ENCODE measurements at regions not wholly inside any gene's neighbourhood (a gene's known extent, or its start where the extent isn't known, plus 50 kb on each side); places are given as distances from the start of the nearest gene placed in this dataset.

DNA sequence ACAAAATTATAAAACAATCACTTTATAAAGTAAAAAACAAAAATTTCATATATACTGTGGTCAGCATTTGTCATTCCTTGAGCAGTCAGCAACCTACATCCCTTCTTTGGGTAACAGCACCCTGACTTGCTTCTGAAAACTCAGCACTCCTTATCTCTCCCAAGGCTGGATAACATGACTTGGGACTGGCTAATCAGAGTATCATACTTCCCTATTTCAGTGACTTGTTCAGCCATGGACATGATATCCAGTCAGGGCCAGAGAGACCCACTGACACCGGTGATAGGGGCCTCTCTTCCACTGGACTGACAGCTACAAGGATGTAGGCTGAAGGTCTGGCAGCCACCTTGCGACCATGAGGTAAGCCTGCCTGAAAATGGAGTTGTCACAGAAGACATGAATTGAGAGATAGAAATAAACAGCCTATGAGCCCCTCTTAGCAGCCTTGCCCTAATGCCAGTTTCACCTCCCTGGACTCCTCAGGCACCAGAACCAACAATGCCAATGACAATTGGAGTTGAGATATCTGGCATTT is 84.4 kb upstream of the NEBL start:
- no peak for DNase-seq (ENCODE audit: low spot score)

DNA sequence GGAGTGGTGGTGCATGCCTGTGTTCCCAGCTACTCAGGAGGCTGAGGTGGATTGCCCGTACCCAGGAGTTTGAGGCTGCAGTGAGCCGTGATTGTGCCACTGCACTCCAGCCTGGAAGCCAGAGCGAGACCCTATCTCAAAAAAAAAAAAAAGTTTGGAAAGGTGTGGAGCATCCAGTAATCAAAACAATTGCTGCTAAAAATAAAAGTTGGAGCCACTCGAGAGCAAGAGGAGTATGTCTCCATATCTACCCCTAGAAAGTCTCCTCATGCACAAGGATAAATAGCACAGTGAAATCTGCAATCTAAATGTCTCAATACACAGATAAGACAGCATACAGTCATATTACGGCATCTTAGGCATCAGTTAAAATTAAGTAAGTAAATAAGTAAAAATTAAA is 81.5 kb upstream of the NEBL start:
- DNase-seq (ENCODE audit: low spot score) = no peak

DNA sequence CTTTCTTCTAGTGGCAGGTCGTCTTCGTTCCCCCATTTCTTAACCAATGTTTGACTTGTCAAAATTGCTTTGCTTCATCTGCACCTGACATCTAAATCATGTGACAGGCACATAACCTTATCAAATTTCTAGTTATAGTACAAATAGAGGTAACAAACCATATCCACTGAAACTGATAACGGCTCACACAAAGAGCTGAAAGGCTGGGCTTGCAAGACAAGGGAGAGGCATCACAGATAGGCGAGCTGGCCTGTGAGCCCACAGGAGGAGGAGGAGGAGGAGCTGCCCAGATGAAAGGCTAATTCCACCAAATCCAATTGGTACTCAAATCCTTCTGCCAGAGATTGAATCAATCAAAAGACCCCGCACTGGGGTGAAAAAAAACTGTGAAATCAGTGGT is 80.2 kb upstream of the NEBL start:
- no peak for DNase-seq (ENCODE audit: low spot score)

DNA sequence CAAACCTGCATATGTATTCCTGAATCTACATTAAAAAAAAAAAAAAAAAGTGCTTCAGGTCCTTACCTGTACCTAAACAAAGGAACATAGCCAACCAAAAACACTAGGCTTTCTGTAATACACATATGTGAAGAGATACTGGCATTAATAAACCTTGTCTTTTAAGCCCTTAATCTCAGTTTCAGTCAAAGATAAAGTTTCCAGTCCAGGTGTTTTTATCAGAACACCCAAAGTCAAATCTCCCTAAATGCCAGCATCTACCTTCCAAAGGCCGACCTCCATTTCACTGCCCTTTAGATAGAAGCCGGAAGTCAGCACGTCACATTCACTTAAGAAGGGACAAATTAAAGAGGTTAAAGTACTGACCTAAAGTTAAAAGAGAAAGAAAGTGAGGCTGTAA is 79.8 kb upstream of the NEBL start:
- DNase-seq (ENCODE audit: low spot score) = no peak

DNA sequence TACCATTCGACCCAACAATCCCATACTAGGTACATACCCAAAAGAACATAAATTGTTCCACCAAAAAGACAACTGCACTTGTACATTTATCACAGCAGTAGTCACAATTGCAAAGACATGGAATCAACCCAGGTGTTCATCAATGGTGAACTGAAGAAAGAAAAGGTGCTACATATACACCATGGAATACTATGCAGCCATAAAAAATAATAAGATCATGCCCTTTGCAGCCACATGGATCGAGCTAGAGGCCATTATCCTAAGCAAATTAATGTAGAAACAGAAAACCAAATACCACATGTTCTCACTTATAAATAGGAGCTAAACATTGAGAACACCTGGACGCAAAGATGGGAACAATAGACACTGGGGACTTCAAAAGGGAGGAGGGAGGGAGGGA is 79.3 kb upstream of the NEBL start:
- no peak for DNase-seq (ENCODE audit: low spot score)

DNA sequence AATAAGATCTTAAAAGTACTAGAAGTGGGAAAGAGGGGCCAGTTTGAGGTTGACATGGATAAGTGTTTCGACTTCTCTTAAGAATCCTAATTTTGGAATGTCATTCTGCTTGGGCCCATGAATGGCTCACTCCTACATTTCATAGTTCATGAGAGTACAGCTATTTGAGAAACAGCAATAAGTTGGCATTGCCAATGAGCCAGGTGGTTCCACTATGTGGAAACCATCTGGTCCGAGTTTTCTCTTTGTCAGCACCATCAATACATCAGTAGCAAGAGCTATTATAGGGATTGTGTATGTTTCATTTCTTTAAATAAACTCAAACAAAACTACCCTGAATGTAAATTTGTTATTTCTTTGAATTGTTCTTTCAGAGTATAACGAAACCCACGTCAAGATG is 78.1 kb upstream of the NEBL start:
- no peak for DNase-seq (ENCODE audit: low spot score)

DNA sequence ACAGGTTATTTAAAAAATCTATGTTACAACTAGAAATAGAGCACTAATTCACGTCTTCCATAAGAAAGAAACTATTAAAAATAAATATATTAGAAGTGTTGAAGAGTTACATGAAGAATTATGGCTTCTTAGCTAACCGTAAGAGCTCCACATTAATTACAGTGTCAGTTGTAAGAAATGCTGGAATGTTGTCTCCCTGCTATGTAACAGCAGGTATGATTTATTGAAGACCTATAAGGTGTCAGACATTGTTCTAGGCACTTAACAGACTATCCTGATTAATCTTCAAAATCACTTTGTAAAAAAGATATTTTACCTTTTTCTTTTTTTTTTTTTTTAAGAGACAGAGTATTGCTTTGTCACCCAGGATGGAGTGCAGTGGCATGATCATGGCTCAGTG is 75.8 kb upstream of the NEBL start:
- DNase-seq (ENCODE audit: low spot score) = no peak

DNA sequence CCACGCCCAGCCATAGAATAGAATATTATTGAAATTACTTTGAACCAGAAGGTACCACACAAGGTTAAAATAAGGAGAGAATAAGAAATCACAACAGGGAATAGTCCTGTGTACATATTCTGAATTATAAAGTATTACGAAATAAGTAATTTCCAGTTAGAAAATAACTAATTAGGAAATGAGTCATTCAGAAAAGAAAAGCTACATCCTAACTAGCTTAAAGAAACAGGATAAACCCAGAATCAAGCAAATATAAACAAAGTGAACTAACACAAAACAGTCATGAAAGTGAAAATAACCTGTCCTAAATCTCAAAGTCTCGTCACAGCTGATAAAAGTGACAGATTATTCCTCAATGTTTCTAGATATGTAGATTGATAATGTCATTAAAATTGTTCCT is 74.8 kb upstream of the NEBL start:
- DNase-seq (ENCODE audit: low spot score) = no peak

DNA sequence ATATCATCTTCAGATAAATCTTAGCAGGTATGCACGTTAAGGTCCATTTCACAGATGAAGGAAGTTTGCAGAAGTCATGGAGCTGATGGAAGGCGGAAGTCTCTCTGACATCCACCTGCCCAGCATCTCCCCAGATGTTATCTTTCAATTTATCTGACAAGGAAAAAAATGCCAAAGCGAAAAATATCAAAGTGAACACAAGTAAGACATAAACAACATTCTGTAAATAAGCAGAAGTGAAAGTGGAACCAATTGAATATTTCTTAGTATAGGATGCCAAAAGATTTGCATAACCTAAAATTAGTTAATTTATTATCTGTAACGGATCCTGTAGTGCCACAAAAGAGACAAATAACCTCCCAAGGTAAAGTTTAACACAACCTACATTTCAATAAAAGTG is 73.6 kb upstream of the NEBL start:
- DNase-seq (ENCODE audit: low spot score) = no peak

DNA sequence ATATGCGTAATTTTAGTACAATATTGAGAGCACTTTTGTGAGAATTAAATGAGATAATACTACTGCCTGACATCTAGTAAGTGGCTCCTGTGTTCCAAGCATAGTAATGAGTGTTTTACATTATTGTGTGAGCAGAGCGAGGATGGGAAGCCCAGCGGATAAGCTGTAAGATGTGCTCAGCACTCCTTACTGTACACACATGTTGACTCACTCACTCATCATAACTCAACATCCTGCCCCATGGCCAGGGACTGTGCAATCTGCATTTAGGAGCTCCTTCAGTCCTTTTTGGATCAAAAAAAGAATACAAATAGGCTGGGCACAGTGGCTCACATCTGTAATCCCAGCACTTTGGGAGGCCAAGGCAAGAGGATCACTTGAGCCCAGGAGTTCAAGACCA is 72.9 kb upstream of the NEBL start:
- peak; percentile 60 for DNase-seq (ENCODE audit: low spot score)

DNA sequence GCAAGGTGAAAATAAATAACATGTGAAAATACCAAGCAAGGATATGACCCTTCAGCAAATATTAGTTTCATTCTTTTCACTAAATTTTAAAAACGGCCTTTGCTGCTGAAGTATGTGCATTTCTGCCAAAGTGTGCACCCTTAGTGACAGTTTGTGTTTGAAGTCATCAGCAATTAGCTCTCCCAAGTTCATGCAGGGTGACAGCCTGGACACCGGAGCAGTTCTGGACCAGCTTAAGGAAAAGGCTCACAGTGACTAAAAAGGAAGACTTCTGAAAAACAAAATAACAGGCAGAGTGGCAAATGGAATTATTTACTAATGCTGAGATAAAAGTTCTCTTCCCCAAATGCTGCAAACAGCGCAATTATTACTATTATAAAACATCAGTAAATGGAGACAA is 69.3 kb upstream of the NEBL start:
- no peak for DNase-seq (ENCODE audit: low spot score)

DNA sequence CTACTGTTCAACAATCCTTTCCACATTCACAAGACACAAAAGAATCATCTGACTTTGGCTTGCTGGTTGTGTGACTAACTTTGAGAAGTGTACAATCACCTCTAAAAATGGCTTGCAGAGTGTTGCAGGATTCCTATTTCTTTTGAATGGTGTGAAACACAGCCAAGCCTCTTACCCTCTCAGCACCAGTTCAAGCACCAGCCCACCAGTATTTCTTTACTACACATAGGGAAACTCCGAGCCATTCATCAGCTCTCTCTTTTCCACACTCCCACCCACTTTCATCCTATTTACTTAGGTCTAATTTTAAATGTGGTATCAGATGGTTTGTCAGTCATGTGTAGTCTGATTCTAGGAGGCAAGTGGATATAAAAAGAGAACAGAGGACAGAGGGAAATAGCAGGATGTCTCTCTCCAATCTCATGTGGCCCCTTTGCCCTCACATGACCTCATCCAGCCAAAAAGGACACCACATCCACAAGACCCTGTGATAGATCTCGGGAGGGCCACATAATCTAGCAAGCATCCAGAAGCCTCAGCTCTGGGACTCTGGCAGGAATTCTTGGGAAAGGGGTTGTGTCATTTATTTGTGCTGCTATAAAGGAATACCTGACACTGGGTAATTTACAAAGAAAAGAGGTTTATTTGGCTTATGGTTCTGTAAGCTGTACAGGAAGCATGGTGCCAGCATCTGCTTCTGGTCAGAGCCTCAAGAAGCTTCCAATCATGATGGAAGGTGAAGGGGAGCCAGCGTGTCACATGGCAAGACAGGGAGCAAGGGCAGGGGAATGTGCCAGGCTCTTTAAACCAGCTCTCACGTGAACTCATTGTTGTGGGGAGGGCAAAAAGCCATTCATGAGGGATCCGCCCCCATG is 66.8 kb upstream of the NEBL start:
- DNase-seq (ENCODE audit: low spot score) = no peak

DNA sequence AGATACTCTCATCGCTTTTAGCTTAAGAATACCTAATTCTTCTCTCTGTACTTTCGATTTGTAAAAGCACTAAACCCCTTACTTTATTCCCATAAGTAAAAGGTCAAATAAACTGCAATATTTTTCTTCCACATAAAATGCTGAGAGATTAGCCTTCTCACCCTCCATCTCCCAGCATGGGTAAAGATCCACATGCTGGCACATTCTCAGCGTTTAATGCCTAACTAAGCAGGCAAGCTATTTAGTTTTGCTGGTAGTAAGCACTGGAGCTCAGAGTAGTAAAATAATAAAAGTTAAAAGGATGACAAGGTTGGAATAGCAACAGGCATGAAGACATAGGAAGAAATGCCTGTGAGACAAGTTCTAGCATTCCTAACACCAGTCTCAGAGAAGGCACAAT is 65.9 kb upstream of the NEBL start:
- no peak for DNase-seq (ENCODE audit: low spot score)

DNA sequence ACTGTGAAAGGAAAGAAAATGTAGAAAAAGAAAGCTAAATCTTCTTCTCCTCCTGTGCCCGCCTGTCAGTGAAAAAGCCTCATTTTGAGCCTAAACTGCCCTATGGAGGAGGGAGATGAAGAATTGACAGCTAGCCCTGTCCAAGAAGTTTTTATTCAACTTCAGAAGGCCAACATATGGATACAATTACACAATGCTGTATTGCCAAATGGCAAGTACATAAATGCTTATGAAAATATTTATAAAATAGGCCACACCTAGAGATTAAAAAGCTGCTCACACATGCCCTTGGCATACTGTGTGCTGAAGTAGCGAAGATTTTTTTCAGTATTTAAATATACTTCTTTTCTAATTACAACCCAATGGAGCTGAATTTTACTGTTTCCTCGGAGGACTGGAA is 65.1 kb upstream of the NEBL start:
- DNase-seq (ENCODE audit: low spot score) = no peak

DNA sequence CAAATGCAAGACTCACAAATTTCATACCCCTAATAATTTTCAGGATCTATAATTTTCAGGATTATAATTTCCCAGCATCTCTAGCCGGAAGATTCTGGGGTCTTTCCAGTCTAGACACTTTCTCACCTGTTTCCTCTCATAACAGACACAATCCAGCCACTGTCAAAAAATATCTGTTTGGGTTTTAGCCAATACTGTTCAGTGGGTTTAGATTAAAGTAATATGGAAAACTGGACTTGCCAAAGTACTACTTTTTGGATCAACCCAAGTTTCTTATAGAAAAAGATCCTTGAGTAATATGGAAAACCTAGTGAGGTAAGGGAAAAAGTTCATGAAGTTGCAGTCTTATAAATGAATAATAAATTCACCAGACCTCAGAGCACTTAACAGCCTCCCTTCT is 62.1 kb upstream of the NEBL start:
- DNase-seq (ENCODE audit: low spot score) = no peak

DNA sequence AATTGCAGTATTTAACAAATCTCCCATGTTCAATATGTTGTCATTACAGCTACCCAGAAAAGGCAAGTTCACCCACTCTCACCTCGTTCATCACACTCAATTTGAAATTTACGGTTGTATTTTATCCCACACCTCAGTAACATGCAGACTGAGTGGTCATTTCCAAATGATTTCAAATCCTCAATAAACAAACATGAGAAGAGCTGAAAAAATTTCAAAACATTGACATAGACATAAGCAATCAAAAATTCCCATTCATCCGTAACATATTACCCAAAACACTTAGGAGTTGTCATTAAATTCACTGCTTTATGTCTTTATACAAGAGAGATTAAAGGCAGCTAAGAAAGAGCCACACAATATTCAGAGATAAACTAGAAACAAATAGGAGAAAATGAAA is 61.7 kb upstream of the NEBL start:
- no peak for DNase-seq (ENCODE audit: low spot score)

DNA sequence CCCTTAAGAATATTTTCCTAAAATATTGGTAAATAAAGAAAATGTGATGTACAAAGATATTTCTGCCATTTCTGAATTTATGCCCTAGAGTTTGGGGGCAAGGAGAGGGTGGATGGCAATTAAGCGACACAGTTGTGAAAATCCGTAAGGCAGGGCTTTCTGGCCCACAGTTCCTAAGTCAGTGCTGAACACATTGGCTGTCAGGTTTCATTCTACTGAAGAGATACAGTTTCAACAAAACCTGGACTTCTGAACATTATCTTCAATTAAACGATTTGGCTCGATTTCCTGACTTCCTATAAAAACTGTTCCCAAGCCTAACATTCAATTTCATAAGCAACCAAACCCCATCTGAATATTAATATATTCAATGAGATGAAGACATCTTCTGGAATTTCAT is 61.1 kb upstream of the NEBL start:
- DNase-seq (ENCODE audit: low spot score) = no peak

DNA sequence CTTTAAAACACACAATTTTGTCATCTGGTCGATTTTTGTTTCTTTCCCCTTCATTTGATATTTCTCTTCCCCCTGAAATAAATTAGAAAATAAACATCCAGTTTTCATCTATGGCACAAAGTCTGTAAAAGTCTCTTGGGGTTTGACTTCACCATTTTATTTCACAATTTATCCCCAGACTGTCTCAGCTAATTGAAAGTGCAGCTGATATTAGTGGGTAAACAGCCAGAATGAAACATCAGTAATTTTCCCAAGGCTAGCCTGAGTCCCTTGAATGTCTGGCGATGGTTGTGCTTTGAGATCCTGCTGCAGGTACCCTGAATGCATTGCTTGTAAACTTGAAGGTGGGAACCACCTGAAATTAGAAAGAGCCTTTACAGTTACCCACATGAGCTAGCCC is 60.6 kb upstream of the NEBL start:
- DNase-seq (ENCODE audit: low spot score) = no peak

DNA sequence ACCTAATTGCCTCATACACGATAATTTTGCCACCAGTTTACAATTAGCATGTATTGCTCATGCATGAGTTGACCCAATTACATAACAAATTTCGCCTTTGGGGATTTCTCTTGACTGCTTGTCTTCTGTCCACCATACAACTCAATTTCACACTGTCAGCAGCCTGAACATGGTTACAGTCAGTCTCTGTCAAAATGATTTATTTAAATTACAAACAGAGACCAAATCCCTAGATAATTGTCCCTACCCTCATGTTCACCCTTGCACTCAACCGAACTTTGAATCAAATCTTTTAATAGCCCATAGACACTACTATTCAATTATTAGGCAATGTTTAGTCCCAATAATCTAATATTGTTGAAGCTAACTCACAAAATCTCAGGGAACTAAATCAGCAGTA is 59.7 kb upstream of the NEBL start:
- no peak for DNase-seq (ENCODE audit: low spot score)

DNA sequence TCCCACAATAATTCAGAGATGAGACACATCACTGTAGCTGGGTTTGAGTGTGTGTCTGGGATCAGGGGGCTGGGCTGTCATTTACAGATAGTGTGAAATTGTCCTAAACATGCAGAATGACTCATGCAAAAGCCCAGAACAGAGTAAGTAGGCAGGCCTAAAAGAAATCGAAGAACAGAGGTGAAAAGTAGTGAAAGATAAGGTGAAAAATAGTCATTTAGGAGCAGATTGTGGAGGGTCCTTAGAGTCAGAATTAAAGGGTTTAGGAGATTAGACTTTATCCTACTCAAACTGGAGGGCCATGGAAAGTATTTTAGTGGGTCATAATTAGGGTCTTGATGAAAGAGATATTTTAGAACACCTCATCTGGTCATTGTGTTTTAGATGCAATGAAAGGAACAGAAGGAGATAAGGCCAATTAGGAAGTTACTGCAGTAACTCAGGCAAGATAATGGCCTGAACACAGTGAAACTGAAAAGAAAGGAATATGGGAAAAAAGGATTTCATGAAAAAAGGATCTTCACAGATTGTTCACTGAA is 58.3 kb upstream of the NEBL start:
- DNase-seq (ENCODE audit: low spot score) = no peak

DNA sequence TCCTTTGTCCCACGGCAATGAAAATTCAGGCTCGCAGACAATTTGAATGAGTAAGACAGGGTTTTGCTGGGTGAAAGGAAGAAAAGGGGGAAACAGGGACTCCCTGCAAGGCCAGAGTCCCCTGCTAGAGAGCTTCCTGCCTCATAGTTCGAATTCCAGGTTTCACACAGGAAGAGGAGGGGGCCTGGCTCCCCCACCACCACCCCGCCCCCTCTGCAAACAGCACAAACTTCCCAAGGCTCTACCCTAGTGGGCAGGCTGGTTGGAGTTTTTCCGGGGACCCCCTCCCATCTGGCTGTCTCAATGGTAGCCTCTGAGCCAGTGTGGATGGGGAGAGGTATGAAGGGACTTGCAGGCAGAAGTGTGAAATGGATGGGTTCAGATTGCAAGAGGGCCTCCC is 57.4 kb upstream of the NEBL start:
- no peak for DNase-seq (ENCODE audit: low spot score)

DNA sequence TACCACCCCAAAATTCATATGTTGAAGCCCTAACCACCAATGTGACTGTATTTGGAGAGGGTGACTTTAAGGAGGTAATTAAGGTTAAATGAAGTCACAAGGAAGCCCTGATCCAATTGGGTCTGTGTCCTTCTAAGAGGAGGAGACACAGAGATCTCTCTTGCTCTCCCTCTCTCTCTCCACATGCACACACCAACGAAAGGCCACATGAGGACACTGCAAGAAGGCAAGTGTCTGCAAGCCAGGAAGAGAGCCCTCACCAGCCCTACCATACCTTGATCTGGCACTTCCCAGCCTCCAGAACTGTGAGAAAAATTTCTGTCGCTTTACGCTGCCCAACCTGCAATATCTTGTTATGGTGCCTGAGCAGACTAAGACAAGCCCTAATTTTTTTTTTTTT is 56.0 kb upstream of the NEBL start:
- no peak for DNase-seq (ENCODE audit: low spot score)

DNA sequence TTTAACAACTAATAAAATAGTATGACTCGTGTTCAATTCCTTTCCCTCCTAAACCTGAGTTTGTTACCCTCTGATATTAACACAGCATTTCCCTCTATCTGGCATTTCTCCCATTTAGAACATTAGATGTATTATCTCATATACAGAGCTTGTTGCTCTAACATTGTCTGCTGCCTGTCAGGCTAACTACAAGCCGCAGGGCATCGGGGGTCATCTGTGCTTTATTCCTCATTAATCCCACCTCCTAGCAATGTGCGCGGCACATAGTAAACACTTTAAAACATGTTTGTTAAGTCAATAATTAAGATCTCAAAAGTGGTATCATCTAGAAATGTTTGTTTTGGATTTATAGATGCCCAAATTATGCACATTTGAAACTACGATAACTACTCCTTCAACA is 52.9 kb upstream of the NEBL start:
- no peak for DNase-seq (ENCODE audit: low spot score)

All from A172 (cell line).